ENCODE measurements at regions not wholly inside any gene's neighbourhood (a gene's known extent, or its start where the extent isn't known, plus 50 kb on each side); places are given as distances from the start of the nearest gene placed in this dataset.

- TF ChIP-seq GATA3 (IDR thresholded peaks at IDR 0.05; ENCODE audit: low read depth, low read length) (no peak), GATA2 (IDR thresholded peaks at IDR 0.05; ENCODE audit: low read depth, low read length) (no peak)
Observed at GRCh38 chr9:115250621-115251032, 132.7 kb upstream of the TNC start.

- TF ChIP-seq GATA2 (IDR thresholded peaks at IDR 0.05; ENCODE audit: low read depth, low read length) (no peak), GATA3 (IDR thresholded peaks at IDR 0.05; ENCODE audit: low read depth, low read length) (no peak)
Observed at GRCh38 chr9:115254287-115255180, 136.6 kb upstream of the TNC start.

- no peak for TF ChIP-seq GATA3 (IDR thresholded peaks at IDR 0.05; ENCODE audit: low read depth, low read length)
- no peak for TF ChIP-seq GATA2 (IDR thresholded peaks at IDR 0.05; ENCODE audit: low read depth, low read length)
Observed at GRCh38 chr9:115261656-115262081, 143.7 kb upstream of the TNC start.

DNA sequence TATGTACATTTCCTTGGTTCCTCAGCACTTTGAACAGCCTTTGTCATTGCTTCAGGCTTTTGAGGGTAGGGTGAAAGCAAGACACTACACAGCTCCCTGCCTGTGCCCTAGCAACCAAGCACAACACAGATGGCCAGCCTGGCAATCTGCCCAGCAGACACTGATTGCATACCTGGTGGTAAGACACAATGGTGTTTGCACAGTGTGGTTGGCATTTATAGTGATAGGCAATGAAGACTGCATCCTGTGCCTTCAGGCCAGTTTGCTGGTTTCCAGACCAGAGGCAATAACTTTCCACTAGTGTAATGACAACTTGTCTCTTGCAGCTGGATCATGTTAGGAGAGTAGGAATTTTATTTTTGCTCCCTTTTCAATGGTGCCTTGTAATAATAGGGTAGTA lies 144.5 kb upstream of the TNC start:
- peak; percentile 47 for TF ChIP-seq GATA3 (IDR thresholded peaks at IDR 0.05; ENCODE audit: low read depth, low read length)
- TF ChIP-seq GATA2 (IDR thresholded peaks at IDR 0.05; ENCODE audit: low read depth, low read length), result peak; percentile 84

DNA sequence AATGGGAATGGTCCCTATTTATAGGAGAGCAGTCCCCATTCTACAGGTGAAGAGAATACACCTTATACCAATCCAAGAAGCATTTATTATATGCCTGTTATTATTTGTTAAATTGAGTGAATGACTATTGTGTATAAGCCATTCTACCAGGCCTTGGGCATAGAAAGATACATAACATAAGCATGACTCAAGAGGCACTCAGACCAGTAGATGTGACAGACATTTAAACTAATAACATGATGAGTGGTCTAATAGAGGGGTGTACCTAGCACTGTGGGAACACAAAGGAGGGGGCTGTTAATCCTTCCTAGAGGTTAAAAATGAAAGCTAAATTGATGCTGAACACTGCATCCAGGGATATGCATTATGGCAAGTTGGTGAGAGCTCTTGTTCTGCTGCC lies 145.0 kb upstream of the TNC start:
- TF ChIP-seq GATA2 (IDR thresholded peaks at IDR 0.05; ENCODE audit: low read depth, low read length), result no peak
- no peak for TF ChIP-seq GATA3 (IDR thresholded peaks at IDR 0.05; ENCODE audit: low read depth, low read length)

GRCh38 chr9:115263371-115264075 lies 145.6 kb upstream of the TNC start:
- TF ChIP-seq GATA2 (IDR thresholded peaks at IDR 0.05; ENCODE audit: low read depth, low read length) (no peak), GATA3 (IDR thresholded peaks at IDR 0.05; ENCODE audit: low read depth, low read length) (no peak)

- no peak for TF ChIP-seq GATA2 (IDR thresholded peaks at IDR 0.05; ENCODE audit: low read depth, low read length)
- TF ChIP-seq GATA3 (IDR thresholded peaks at IDR 0.05; ENCODE audit: low read depth, low read length), result no peak
Observed at GRCh38 chr9:115264313-115264712, 146.4 kb upstream of the TNC start.

DNA sequence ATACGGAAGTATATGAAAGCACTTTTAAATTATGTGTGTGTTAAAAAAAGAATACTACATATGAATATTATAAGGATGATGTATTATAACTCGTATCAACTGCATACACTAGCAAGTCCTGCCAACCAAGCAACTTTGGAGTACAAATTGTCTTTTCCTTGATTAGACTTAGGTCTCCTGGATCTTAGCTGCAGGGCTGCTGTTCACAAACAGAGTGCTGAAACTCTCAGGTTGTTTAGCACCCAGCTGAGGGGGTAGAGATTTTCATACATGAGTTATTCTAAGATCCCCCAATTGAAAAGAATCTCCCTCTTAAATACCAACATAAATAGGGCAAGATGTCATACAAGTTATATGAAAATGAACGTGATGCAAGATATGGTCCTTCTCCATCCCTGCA lies 149.8 kb upstream of the TNC start:
- TF ChIP-seq GATA3 (IDR thresholded peaks at IDR 0.05; ENCODE audit: low read depth, low read length) (no peak), GATA2 (IDR thresholded peaks at IDR 0.05; ENCODE audit: low read depth, low read length) (no peak)

GRCh38 chr9:115275753-115276152 lies 157.8 kb upstream of the TNC start:
- TF ChIP-seq GATA3 (IDR thresholded peaks at IDR 0.05; ENCODE audit: low read depth, low read length) (no peak), GATA2 (IDR thresholded peaks at IDR 0.05; ENCODE audit: low read depth, low read length) (no peak)

- TF ChIP-seq GATA2 (IDR thresholded peaks at IDR 0.05; ENCODE audit: low read depth, low read length) (no peak), GATA3 (IDR thresholded peaks at IDR 0.05; ENCODE audit: low read depth, low read length) (no peak)
Observed at GRCh38 chr9:115276621-115277020, 158.7 kb upstream of the TNC start.

DNA sequence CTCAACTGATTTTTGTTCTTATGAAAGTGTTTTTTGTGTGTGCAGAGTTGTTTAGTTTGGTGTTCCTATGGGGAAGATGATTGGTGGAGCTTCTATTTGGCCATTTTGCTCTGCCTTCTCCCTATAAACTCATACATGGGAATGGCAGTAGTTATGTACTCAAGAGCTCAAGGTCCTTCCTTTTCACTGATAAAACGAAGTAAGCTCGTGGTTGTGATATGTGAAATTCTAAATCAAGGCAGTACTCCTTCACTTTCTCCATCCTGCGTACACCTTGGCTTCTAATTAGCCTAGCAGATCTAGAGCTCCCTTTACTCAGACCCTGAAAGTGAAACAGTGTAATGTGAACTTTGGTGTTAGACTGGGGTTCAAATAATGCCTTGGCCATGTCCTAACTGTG lies 159.3 kb upstream of the TNC start:
- no peak for TF ChIP-seq GATA2 (IDR thresholded peaks at IDR 0.05; ENCODE audit: low read depth, low read length)
- no peak for TF ChIP-seq GATA3 (IDR thresholded peaks at IDR 0.05; ENCODE audit: low read depth, low read length)

DNA sequence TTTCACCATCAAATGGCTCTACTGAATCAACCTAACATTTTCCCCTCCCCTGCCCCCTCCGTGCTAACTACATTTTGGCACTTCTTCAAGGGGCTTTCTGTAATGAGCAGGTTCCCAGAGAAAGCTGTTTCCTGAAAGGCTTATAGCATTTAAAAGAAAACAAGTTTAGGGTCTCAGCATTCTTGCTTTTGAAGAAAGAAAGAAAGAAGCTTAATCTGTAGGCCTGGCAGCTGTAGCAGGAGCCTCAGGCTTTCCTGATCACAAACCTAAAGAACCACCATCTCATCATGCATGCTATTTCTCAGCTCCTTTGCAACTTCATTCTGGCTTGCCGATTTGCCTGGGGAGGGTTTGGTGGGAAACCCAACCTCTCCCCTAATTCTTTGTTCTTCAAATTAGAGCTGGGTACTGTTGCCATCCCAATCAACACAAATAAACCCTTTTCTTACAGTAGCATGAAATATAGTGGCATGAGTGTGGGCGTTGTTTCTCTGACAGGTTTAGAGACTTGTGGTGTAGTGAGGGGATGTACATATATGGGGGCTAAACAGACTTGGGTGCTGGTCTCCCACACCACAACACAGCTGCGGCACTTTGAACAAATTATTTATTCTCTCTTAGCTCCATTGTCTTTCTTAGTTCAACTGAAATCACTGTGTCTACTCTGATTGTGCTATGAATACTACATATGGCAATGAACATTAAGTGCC lies 160.5 kb upstream of the TNC start:
- no peak for TF ChIP-seq GATA2 (IDR thresholded peaks at IDR 0.05; ENCODE audit: low read depth, low read length)
- no peak for TF ChIP-seq GATA3 (IDR thresholded peaks at IDR 0.05; ENCODE audit: low read depth, low read length)

DNA sequence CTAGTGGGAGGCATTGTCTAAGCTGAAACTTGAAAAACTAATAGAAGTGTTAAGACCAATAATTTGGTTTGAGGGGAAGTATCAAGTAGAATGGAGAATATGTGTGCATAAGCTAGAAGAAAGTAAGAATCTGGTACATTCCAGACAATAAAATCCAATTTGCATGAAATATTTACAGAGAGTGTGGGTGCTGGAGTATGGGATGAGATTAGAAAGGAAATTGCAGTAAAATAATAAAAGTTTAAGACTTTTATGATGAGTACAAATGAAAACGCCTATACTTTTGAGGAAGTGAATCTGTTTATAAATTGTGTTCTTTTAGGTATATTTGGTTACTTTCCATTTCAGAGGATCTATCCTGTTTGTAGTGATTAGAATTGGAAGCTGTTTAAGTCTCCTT lies 165.4 kb upstream of the TNC start:
- TF ChIP-seq GATA3 (IDR thresholded peaks at IDR 0.05; ENCODE audit: low read depth, low read length), result no peak
- TF ChIP-seq GATA2 (IDR thresholded peaks at IDR 0.05; ENCODE audit: low read depth, low read length), result no peak

DNA sequence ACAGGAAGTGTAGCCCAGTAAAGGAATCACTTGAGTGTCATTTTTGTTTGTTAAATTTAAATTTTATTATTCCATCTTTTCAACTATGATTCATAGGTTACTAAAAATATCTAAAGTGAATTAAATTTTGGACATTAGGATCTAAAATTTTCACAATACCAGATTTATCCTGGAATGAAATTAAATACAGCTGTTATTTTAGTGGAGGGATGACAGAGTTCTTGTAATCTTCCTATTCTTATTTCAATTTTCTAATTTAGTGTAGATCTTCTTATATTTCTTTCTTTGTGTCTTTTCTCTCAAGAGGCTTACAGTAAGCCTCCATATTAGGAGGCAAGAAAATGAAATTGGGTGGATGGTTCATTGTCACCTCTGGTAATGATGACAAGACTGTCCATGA lies 167.9 kb upstream of the TNC start:
- TF ChIP-seq GATA2 (IDR thresholded peaks at IDR 0.05; ENCODE audit: low read depth, low read length) (no peak), GATA3 (IDR thresholded peaks at IDR 0.05; ENCODE audit: low read depth, low read length) (no peak)

Data from SH-SY5Y (cell line).